ENCODE measurements at regions not wholly inside any gene's neighbourhood (a gene's known extent, or its start where the extent isn't known, plus 50 kb on each side); places are given as distances from the start of the nearest gene placed in this dataset.
"Not testable (repeated sequence)": the region's sequence is repeated elsewhere in the genome, so short reads cannot be mapped to it uniquely, and the experiment has no call there.

DNA sequence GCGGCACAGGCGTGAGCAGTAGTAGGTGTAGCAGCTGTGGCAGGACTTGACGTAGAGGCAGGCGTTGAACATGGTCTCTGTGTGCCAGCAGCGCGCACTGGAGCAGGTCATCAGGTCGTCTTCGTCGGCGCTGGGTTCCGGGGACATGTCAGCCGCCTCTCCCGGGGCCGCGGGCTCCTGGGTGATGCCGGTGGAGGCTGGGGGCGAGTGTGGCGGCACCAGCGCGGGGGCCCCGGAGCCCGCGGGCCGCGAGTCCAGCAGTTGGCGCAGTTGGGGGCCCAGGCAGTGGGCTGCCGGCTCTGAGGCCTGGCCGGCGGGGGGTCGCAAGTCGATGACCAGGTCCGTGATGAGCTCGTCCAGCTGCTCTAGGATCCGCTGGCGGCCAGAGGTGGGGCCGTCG is 249.9 kb downstream of the ANKRD30B start:
- DNase-seq; ATAC-seq (ENCODE audit: low read depth); H3K56ac ChIP-seq (ENCODE audit: extremely low read depth, insufficient read depth, low read length); H3K36me3 ChIP-seq (ENCODE audit: control insufficient read depth, insufficient read depth, low read length); H2BK120ac ChIP-seq (ENCODE audit: low read depth, low read length); H3K4me1 ChIP-seq (ENCODE audit: control insufficient read depth, insufficient read depth, low read length); H4K8ac ChIP-seq (ENCODE audit: low read depth in 2 of 2, low read length in 2 of 2); H2BK20ac ChIP-seq (ENCODE audit: low read depth, low read length); H2BK15ac ChIP-seq (ENCODE audit: low read depth, low read length); H3K4me3 ChIP-seq (ENCODE audit: insufficient read depth, low read depth, low read length); dilution Hi-C loops (cut with HindIII; ENCODE audit: low sequenced_read_pairs, unreplicated experiment); H3K4me2 ChIP-seq (ENCODE audit: low read depth, low read length); H4K5ac ChIP-seq (ENCODE audit: low read depth, low read length); intact Hi-C loops (cut with micrococcal nuclease); H3K27ac ChIP-seq (ENCODE audit: insufficient read depth, low read length); H3K23ac ChIP-seq (ENCODE audit: low read depth, low read length); H2AK9ac ChIP-seq (replicated peaks; ENCODE audit: low read depth, low read length, poor library complexity); H4K20me1 ChIP-seq (ENCODE audit: insufficient read depth, low read length); H3K9ac ChIP-seq (ENCODE audit: low read depth, low read length); H3K27me3 ChIP-seq (ENCODE audit: control insufficient read depth, insufficient read depth, low read length); H3K79me1 ChIP-seq (ENCODE audit: low read depth in 1 of 2, low read length in 2 of 2); H2AFZ ChIP-seq (replicated peaks; ENCODE audit: low read length, poor library complexity); CTCF ChIA-PET; H4K91ac ChIP-seq (ENCODE audit: insufficient read depth, low read depth, low read length); H2BK5ac ChIP-seq (ENCODE audit: low read depth, low read length, poor library complexity, severe bottlenecking); BruUV-seq (replicated peaks); in situ Hi-C loops (cut with MboI; ENCODE audit: low sequenced_read_pairs); H3K4ac ChIP-seq (ENCODE audit: low read depth, low read length); H3K14ac ChIP-seq (replicated peaks; ENCODE audit: low read depth, low read length); POLR2A ChIA-PET (ENCODE audit: unreplicated experiment); H2AK5ac ChIP-seq (ENCODE audit: low read depth, low read length); H3K18ac ChIP-seq (ENCODE audit: low read depth, low read length); H3K9me1 ChIP-seq (ENCODE audit: insufficient read depth, low read length): not testable (repeated sequence)
- H3K9me3 ChIP-seq (ENCODE audit: control insufficient read depth, insufficient read depth, low read length), result peaks cover 10% of the 10 kb centered on the region; the same call in 1 of the 2 replicates
- 97% methylated on average over 6 of the region's 37 CpGs; no CpG with 5 or more reads in 1 of the 2 experiments for WGBS, 2 experiments (ENCODE audit: extremely low coverage in 2 of 2, insufficient read length in 1 of 2)

DNA sequence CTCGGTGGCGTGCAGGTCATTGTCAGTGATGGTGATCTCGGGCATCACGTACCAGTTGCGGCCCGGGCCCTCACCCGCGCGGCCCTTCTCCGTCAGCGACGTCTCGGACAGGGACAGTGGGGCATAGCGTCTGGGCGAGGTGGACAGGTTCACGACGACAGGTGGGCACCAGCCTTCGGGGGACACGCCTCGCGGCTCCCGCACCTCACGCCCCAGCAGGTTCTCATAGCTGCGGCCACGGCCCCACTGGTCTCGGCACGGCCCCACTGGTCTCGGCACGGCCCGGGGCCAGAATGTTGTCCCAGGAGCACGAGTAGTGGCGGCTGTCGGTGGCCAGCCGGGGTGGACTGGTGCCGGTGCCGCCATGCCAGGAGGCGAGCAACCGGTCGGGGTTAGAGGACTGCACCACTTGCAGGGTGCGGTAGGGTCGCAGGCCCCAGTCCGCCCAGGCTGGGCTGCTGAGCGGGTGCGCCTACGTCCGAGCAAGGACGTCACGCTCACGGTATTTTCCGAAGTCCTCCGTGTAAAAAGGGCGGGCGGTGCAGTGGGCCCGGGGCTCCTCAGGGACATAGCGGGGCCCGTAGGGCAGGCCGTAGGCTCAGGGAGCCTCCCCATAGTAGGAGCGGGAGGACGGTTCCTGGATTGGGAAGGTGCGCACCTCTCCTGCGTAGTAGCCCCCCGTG is 250.5 kb downstream of the ANKRD30B start:
- H4K91ac ChIP-seq (ENCODE audit: insufficient read depth, low read depth, low read length); dilution Hi-C loops (cut with HindIII; ENCODE audit: low sequenced_read_pairs, unreplicated experiment); intact Hi-C loops (cut with micrococcal nuclease); H3K36me3 ChIP-seq (ENCODE audit: control insufficient read depth, insufficient read depth, low read length); H3K23ac ChIP-seq (ENCODE audit: low read depth, low read length); H2AFZ ChIP-seq (replicated peaks; ENCODE audit: low read length, poor library complexity); H2BK120ac ChIP-seq (ENCODE audit: low read depth, low read length); H2BK5ac ChIP-seq (ENCODE audit: low read depth, low read length, poor library complexity, severe bottlenecking); H3K4me1 ChIP-seq (ENCODE audit: control insufficient read depth, insufficient read depth, low read length); H3K14ac ChIP-seq (replicated peaks; ENCODE audit: low read depth, low read length); H3K79me1 ChIP-seq (ENCODE audit: low read depth in 1 of 2, low read length in 2 of 2); DNase-seq; H3K4ac ChIP-seq (ENCODE audit: low read depth, low read length); H3K27ac ChIP-seq (ENCODE audit: insufficient read depth, low read length); H3K18ac ChIP-seq (ENCODE audit: low read depth, low read length); H2BK15ac ChIP-seq (ENCODE audit: low read depth, low read length); in situ Hi-C loops (cut with MboI; ENCODE audit: low sequenced_read_pairs); H3K56ac ChIP-seq (ENCODE audit: extremely low read depth, insufficient read depth, low read length); H4K5ac ChIP-seq (ENCODE audit: low read depth, low read length); H3K4me2 ChIP-seq (ENCODE audit: low read depth, low read length); H3K9ac ChIP-seq (ENCODE audit: low read depth, low read length); POLR2A ChIA-PET (ENCODE audit: unreplicated experiment); H3K27me3 ChIP-seq (ENCODE audit: control insufficient read depth, insufficient read depth, low read length); H2AK5ac ChIP-seq (ENCODE audit: low read depth, low read length); H2BK20ac ChIP-seq (ENCODE audit: low read depth, low read length); BruUV-seq (replicated peaks); H2AK9ac ChIP-seq (replicated peaks; ENCODE audit: low read depth, low read length, poor library complexity); ATAC-seq (ENCODE audit: low read depth); H4K20me1 ChIP-seq (ENCODE audit: insufficient read depth, low read length); H4K8ac ChIP-seq (ENCODE audit: low read depth in 2 of 2, low read length in 2 of 2); H3K9me1 ChIP-seq (ENCODE audit: insufficient read depth, low read length); CTCF ChIA-PET; H3K4me3 ChIP-seq (ENCODE audit: insufficient read depth, low read depth, low read length): not testable (repeated sequence)
- WGBS, 2 experiments (ENCODE audit: extremely low coverage in 2 of 2, insufficient read length in 1 of 2), result 95% methylated on average over 25 of the region's 62 CpGs; no CpG with 5 or more reads in 1 of the 2 experiments
- peaks cover 10% of the 10 kb centered on the region; the same call in 1 of the 2 replicates for H3K9me3 ChIP-seq (ENCODE audit: control insufficient read depth, insufficient read depth, low read length)
